PFSK-1 (cell line): ENCODE measurements at regions not wholly inside any gene's neighbourhood (a gene's known extent, or its start where the extent isn't known, plus 50 kb on each side); places are given as distances from the start of the nearest gene placed in this dataset.

Source experiments
- POLR2AphosphoS5 ChIP-seq: IDR thresholded peaks from 2 replicates; pipeline ENCODE4 v1.6.1; 2012; ENCODE audit warnings: low read depth, mild to moderate bottlenecking, control low read depth, low read length, moderate library complexity
- SIN3A ChIP-seq: IDR thresholded peaks from 2 replicates; pipeline ENCODE4 v1.6.1; 2012; ENCODE audit warnings: mild to moderate bottlenecking, low read length, moderate library complexity, borderline replicate concordance; ENCODE audit not compliant: insufficient read depth
- TAF1 ChIP-seq: IDR thresholded peaks from 2 replicates; pipeline ENCODE4 v1.6.1; 2012; ENCODE audit warnings: low read length, control low read depth, borderline replicate concordance; ENCODE audit not compliant: insufficient read depth
- TF ChIP-seq, protein P1 (sequence below), 2 experiments: IDR thresholded peaks; 2 replicates each; pipeline versions ENCODE4 v1.6.1 to v1.8.0; 2011 to 2012; ENCODE audit warnings: low read depth in 2 of 2, low read length in 2 of 2, control low read depth in 1 of 2, inconsistent platforms in 1 of 2, mild to moderate bottlenecking in 1 of 2, moderate library complexity in 1 of 2; ENCODE audit not compliant: insufficient read depth in 1 of 2

DNA sequence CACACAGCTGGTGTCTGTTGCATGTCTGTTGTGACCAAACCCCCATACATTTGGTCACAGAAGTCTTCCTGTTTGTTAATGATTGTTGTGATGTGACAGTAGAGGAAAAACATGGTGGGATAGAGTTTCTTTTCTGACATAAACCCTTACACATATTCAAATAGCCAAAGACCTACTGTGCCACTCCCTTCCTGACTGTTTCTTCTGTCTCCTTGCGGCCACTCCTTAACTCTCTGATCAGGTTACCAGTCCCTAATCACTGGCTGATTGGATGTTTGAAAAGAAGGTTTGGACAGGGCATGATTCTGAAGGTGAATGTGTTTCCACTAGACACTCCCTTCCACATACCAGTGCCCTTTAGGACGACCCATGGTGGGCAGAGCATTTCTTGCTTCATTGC, 101.2 kb downstream of the SCP2D1 start:
- TF ChIP-seq SIN3A (no peak), POLR2AphosphoS5 (no peak), TAF1 (no peak)
- TF ChIP-seq, protein P1, sequence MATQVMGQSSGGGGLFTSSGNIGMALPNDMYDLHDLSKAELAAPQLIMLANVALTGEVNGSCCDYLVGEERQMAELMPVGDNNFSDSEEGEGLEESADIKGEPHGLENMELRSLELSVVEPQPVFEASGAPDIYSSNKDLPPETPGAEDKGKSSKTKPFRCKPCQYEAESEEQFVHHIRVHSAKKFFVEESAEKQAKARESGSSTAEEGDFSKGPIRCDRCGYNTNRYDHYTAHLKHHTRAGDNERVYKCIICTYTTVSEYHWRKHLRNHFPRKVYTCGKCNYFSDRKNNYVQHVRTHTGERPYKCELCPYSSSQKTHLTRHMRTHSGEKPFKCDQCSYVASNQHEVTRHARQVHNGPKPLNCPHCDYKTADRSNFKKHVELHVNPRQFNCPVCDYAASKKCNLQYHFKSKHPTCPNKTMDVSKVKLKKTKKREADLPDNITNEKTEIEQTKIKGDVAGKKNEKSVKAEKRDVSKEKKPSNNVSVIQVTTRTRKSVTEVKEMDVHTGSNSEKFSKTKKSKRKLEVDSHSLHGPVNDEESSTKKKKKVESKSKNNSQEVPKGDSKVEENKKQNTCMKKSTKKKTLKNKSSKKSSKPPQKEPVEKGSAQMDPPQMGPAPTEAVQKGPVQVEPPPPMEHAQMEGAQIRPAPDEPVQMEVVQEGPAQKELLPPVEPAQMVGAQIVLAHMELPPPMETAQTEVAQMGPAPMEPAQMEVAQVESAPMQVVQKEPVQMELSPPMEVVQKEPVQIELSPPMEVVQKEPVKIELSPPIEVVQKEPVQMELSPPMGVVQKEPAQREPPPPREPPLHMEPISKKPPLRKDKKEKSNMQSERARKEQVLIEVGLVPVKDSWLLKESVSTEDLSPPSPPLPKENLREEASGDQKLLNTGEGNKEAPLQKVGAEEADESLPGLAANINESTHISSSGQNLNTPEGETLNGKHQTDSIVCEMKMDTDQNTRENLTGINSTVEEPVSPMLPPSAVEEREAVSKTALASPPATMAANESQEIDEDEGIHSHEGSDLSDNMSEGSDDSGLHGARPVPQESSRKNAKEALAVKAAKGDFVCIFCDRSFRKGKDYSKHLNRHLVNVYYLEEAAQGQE (IDR thresholded peaks at IDR 0.05; ENCODE audit: insufficient read depth in 1 of 2, low read depth in 2 of 2, low read length in 2 of 2): no peak
